Erythroblast (primary cell): ENCODE measurements at regions not wholly inside any gene's neighbourhood (a gene's known extent, or its start where the extent isn't known, plus 50 kb on each side); places are given as distances from the start of the nearest gene placed in this dataset.

Experiments used
- GATA1 ChIP-seq: IDR thresholded peaks from 2 replicates; pipeline ENCODE4 v1.6.1; 2011; ENCODE audit warnings: low read depth, mild to moderate bottlenecking, control low read depth, low read length, moderate library complexity
- POLR2A ChIP-seq: IDR thresholded peaks from 2 replicates; pipeline ENCODE4 v1.6.1; 2011; ENCODE audit warnings: mild to moderate bottlenecking, low read length

DNA sequence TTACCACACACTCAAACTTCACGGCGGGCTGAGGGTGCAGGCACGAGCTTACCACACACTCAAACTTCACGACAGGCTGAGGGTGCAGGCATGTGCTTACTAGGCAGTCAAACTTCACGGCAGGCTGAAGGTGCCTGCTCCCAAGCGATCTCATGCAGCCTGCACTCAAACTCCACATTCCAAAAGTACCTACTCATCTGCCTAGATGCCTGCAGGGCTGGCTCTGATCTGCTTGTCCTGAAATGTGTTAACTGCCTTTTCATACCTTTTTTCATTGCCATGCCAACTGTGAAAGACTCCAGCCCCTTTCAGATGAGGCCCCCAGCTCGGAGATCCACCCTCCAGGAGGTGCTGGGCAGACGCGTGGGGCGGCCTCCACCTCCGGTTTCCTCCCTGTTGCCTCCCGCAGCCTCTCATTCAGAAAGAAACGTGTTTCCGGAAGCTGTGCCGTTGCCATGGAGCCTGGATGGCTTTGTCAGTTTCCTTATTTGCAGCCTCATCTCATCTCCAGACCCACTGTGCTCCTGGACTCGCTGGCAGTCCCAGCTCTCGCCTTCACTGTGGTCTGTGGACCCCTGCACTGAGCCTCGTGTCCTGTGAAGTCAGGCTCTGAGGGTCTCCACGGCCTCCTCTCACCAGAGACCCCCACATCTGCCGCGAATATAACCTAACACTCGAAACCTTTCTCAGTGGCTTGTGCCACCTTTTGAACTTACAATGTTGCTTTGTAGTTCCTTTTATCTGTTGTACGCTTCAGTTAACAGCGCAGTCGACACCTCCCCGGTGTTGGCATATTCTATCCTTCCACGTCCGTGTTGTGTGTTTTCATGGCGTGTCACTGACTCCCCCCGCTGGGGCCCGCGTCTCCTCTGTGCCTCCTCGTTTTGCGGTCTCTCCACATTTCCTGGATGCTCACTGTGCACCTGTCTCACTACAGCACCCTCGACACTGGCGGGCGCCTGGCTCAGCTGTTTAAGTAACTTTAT lies 106.1 kb upstream of the ALKAL2 start:
- TF ChIP-seq POLR2A, result no peak
- TF ChIP-seq GATA1, result no peak
